HepG2 (cell line): ENCODE measurements at regions not wholly inside any gene's neighbourhood (a gene's known extent, or its start where the extent isn't known, plus 50 kb on each side); places are given as distances from the start of the nearest gene placed in this dataset.

Experiments
- ATAC-seq: fragments of 200-7000 bp; cut with Tn5 transposase; 3 replicates; pipeline ENCODE4 v1.9.1; 2020; ENCODE audit warnings: mild to moderate bottlenecking, moderate library complexity
- BruUV-seq: library from RNA; stranded (reverse); fragments of 400-500 nt; replicated peaks from 2 replicates; lab custom pipeline; 2021; lab: Mats Ljungman, UMichigan
- CTCF ChIA-PET: fragments of 300-600 bp; formaldehyde crosslinking; extraction: SDS; loops from one replicate; lab custom pipeline; 2021; ENCODE audit warnings: low total read pairs, inconsistent platforms, low intra/inter-chr PET ratio; lab: Yijun Ruan, JAX
- POLR2A ChIA-PET: fragments of 350-600 bp; sonication (Branson Sonifier 250); formaldehyde crosslinking; loops from one replicate; lab custom pipeline; 2020; ENCODE audit warnings: antibody characterized with exemption, inconsistent platforms; lab: Yijun Ruan, JAX
- DNase-seq: peaks from one replicate; pipeline ENCODE4 v3.0.0-alpha.2; 2015; ENCODE audit warnings: low spot score
- FAIRE-seq: peaks from 3 replicates; lab custom pipeline; 2011; peaks lifted over from hg19 to GRCh38; lab: Jason Lieb, UNC
- H2AFZ ChIP-seq: one replicate; pipeline ENCODE4 v1.6.1; 2011; ENCODE audit warnings: low read length, inconsistent platforms
- H3K27ac ChIP-seq: fragments of 300-600 bp; 3 replicates; pipeline ENCODE4 v1.8.0; 2011; ENCODE audit warnings: mixed run types, mild to moderate bottlenecking, mixed read lengths, low read length, inconsistent platforms; ENCODE audit not compliant: insufficient read depth; ENCODE audit errors: extremely low read length
- H3K27me3 ChIP-seq, 2 experiments: fragments of 200-600 bp in 1 of 2; 2 replicates in 1 of 2; 3 replicates in 1 of 2; pipeline versions ENCODE4 v1.6.0 to v1.8.0; 2011; ENCODE audit warnings: low read length in 2 of 2, mild to moderate bottlenecking in 2 of 2, moderate library complexity in 2 of 2, inconsistent platforms in 1 of 2; ENCODE audit not compliant: insufficient read depth in 2 of 2, control insufficient read depth in 1 of 2
- H3K36me3 ChIP-seq, 2 experiments: fragments of 200-600 bp in 1 of 2; replicated peaks in 1 of 2; 2 replicates in 1 of 2; 3 replicates in 1 of 2; pipeline versions ENCODE4 v1.5.1 to v1.8.0; 2011; ENCODE audit warnings: low read length in 2 of 2, inconsistent platforms in 1 of 2; ENCODE audit not compliant: insufficient read depth in 2 of 2, control insufficient read depth in 1 of 2
- H3K4me1 ChIP-seq: 2 replicates; pipeline ENCODE4 v1.5.1; 2012; ENCODE audit warnings: low read length, inconsistent platforms; ENCODE audit not compliant: insufficient read depth
- H3K4me2 ChIP-seq: 2 replicates; pipeline ENCODE4 v1.6.0; 2011; ENCODE audit warnings: low read depth, low read length, inconsistent platforms
- H3K4me3 ChIP-seq, 3 experiments: fragments of 200-600 bp in 1 of 3; sonication (generic), shearing (Covaris generic) in 1 of 3; replicated peaks in 1 of 3; 2 replicates each; pipeline ENCODE4 v1.5.1; 2011 to 2016; ENCODE audit warnings: low read length in 3 of 3, inconsistent platforms in 2 of 3, low read depth in 2 of 3, mild to moderate bottlenecking in 2 of 3, control low read depth in 1 of 3, mixed read lengths in 1 of 3; ENCODE audit not compliant: insufficient read depth in 1 of 3
- H3K79me2 ChIP-seq: one replicate; pipeline ENCODE4 v1.6.1; 2011; ENCODE audit warnings: low read length, inconsistent platforms; ENCODE audit not compliant: insufficient read depth
- H3K9ac ChIP-seq: 2 replicates; pipeline ENCODE4 v1.6.0; 2011; ENCODE audit warnings: mild to moderate bottlenecking, low read depth, low read length, inconsistent platforms; ENCODE audit not compliant: insufficient read depth
- H3K9me3 ChIP-seq: 2 replicates; pipeline ENCODE4 v1.5.1; 2012; ENCODE audit warnings: mild to moderate bottlenecking, low read length
- H4K20me1 ChIP-seq: 2 replicates; pipeline ENCODE4 v1.6.0; 2011; ENCODE audit warnings: inconsistent platforms, mild to moderate bottlenecking, low read length, moderate library complexity; ENCODE audit not compliant: insufficient read depth
- AGO1 ChIP-seq: fragments of 200-400 bp; formaldehyde crosslinking; IDR thresholded peaks from 2 replicates; pipeline ENCODE4 v1.6.1; 2017; ENCODE audit warnings: mild to moderate bottlenecking, low read depth, low read length, moderate library complexity; ENCODE audit not compliant: poor library complexity, severe bottlenecking
- EHMT2 ChIP-seq: fragments of 200-600 bp; sonication (generic); IDR thresholded peaks from 2 replicates; pipeline ENCODE4 v1.7.0; 2017; ENCODE audit warnings: antibody characterized with exemption, low read depth, low read length, borderline replicate concordance
- IRF2 ChIP-seq: IDR thresholded peaks from 2 replicates; pipeline ENCODE4 v1.6.1; 2018; ENCODE audit warnings: missing genetic modification reagents, missing compliant biosample characterization
- MAFF ChIP-seq: IDR thresholded peaks from 2 replicates; pipeline ENCODE4 v1.6.1; 2011; ENCODE audit warnings: low read depth, low read length, improper control_type of control experiment
- MAFK ChIP-seq, 2 experiments: IDR thresholded peaks in 1 of 2; conservative IDR thresholded peaks in 1 of 2; 2 replicates each; pipeline ENCODE4 v1.6.1; 2011; ENCODE audit warnings: improper control_type of control experiment in 2 of 2, low read length in 2 of 2
- MED13 ChIP-seq: sonication (generic); formaldehyde crosslinking; IDR thresholded peaks from 2 replicates; pipeline ENCODE4 v1.5.0; 2020; ENCODE audit warnings: missing genetic modification reagents
- NFE2 ChIP-seq: sonication (generic); formaldehyde crosslinking; IDR thresholded peaks from 2 replicates; pipeline ENCODE4 v1.4.0; 2020; ENCODE audit warnings: missing genetic modification reagents
- NFYB ChIP-seq: sonication (generic); formaldehyde crosslinking; IDR thresholded peaks from 2 replicates; pipeline ENCODE4 v1.4.0; 2020; ENCODE audit warnings: missing genetic modification reagents
- NR2C2 ChIP-seq: sonication (generic); formaldehyde crosslinking; IDR thresholded peaks from 2 replicates; pipeline ENCODE4 v1.4.0; 2020; ENCODE audit warnings: missing genetic modification reagents, mild to moderate bottlenecking, moderate library complexity, borderline replicate concordance
- REXO4 ChIP-seq: sonication (generic); formaldehyde crosslinking; IDR thresholded peaks from 2 replicates; pipeline ENCODE4 v1.8.0; 2022; ENCODE audit warnings: missing genetic modification reagents, mild to moderate bottlenecking, borderline replicate concordance
- ZFAT ChIP-seq: sonication (generic); formaldehyde crosslinking; conservative IDR thresholded peaks from 2 replicates; pipeline ENCODE4 v1.8.1; 2023; ENCODE audit warnings: missing genetic modification reagents, inconsistent platforms
- ZNF121 ChIP-seq: sonication (generic); formaldehyde crosslinking; IDR thresholded peaks from 2 replicates; pipeline ENCODE4 v1.5.0; 2020; ENCODE audit warnings: mild to moderate bottlenecking, missing genetic modification reagents
- ZNF761 ChIP-seq: sonication (generic); formaldehyde crosslinking; conservative IDR thresholded peaks from 2 replicates; pipeline ENCODE4 v1.4.0; 2020; ENCODE audit warnings: mild to moderate bottlenecking, missing genetic modification reagents
- ZNF776 ChIP-seq: sonication (generic); formaldehyde crosslinking; IDR thresholded peaks from 2 replicates; pipeline ENCODE4 v1.4.0; 2020; ENCODE audit warnings: mild to moderate bottlenecking, missing genetic modification reagents
- ZNF790 ChIP-seq: sonication (generic); formaldehyde crosslinking; IDR thresholded peaks from 2 replicates; pipeline ENCODE4 v1.8.0; 2022; ENCODE audit warnings: missing genetic modification reagents, mild to moderate bottlenecking, borderline replicate concordance
- WGBS: methylation state at CpG from one replicate; pipeline ENCODE4 v1.1.6; 2017; ENCODE audit warnings: low lambda C conversion rate; 5-methylcytosine and 5-hydroxymethylcytosine counted together
- in situ Hi-C: cut with HindIII; loops from 2 replicates; pipeline ENCODE4 v1.10.0; 2017; ENCODE audit warnings: low pct_unique_long_range_greater_than_20kb; ENCODE audit not compliant: extremely low pct_ligation_motif_present
- intact Hi-C: fragments of 100-400 bp; cut with micrococcal nuclease; formaldehyde crosslinking; loops from one replicate; pipeline ENCODE4 v1.10.0; 2022; ENCODE audit not compliant: unreplicated experiment
- TF ChIP-seq, protein P1 (sequence below): sonication (generic); formaldehyde crosslinking; conservative IDR thresholded peaks from 2 replicates; pipeline ENCODE4 v1.8.1; 2023; ENCODE audit warnings: missing genetic modification reagents

GRCh38 chr13:109983447-109983846 lies 197.1 kb upstream of the IRS2 start:
- WGBS: 26% methylated on average over 7 of the region's 7 CpGs
- ChIA-PET CTCF (no interaction called here), POLR2A (no interaction called here)
- Histone ChIP-seq H2AFZ (no peak overlapping the region), H3K9ac (no peak overlapping the region), H3K4me3 (no peak overlapping the region), H3K27ac (no peak overlapping the region), H4K20me1 (no peaks in the 10 kb centered on the region), H3K27me3 (no peaks in the 10 kb centered on the region; a peak in 1 of 5 replicates), H3K4me2 (no peak overlapping the region), H3K36me3 (no peaks in the 10 kb centered on the region)
- in situ Hi-C loops: no loop called here
- no TSS peak for BruUV-seq
- no peak for TF ChIP-seq ZNF121 (CRISPR knock-in tag)
- TF ChIP-seq IRF2 (CRISPR knock-in tag): no peak
- TF ChIP-seq AGO1: no peak
- TF ChIP-seq, protein P1, sequence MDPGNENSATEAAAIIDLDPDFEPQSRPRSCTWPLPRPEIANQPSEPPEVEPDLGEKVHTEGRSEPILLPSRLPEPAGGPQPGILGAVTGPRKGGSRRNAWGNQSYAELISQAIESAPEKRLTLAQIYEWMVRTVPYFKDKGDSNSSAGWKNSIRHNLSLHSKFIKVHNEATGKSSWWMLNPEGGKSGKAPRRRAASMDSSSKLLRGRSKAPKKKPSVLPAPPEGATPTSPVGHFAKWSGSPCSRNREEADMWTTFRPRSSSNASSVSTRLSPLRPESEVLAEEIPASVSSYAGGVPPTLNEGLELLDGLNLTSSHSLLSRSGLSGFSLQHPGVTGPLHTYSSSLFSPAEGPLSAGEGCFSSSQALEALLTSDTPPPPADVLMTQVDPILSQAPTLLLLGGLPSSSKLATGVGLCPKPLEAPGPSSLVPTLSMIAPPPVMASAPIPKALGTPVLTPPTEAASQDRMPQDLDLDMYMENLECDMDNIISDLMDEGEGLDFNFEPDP (CRISPR knock-in tag): no peak
- TF ChIP-seq, all 625 proteins: peak for 0
- no peaks in the 10 kb centered on the region for H3K4me1 ChIP-seq
- FAIRE-seq (no peak), DNase-seq (no peak), ATAC-seq (no peak)
- no peaks in the 10 kb centered on the region for H3K79me2 ChIP-seq
- no peaks in the 10 kb centered on the region for H3K9me3 ChIP-seq
- intact Hi-C loops: no loop called here

DNA sequence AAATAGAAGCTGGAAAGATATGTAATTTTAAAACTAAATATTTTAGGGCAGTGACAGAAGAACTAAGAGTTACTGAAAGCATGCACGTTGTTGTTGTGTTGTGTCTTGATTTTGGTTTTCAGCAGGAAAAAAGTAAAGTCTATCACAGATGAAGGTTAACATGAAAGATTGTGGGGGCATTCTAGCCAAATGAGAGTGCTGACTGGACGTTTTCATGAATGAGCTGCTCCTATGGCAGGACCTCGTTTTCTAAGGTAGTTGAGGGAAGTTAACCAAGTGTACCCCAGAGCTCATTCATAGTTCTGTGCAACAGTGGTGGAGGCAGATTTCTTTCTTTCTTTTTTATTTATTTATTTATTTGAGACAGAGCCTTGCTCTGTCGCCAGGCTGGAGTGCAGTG lies 194.6 kb upstream of the IRS2 start:
- ChIA-PET POLR2A (no interaction called here), CTCF (no interaction called here)
- no peak overlapping the region for H3K4me3 ChIP-seq
- no TSS peak for BruUV-seq
- WGBS: 20% methylated on average over 4 of the region's 4 CpGs
- no peak overlapping the region for H2AFZ ChIP-seq
- peaks cover 0 to 12% of the 10 kb centered on the region in 2 experiments; a peak in 3 of 5 replicates for H3K27me3 ChIP-seq
- no peaks in the 10 kb centered on the region for H3K79me2 ChIP-seq
- H3K4me1 ChIP-seq: no peaks in the 10 kb centered on the region
- in situ Hi-C loops (no loop called here), intact Hi-C loops (no loop called here)
- H3K27ac ChIP-seq: no peak overlapping the region
- no peak for TF ChIP-seq REXO4
- TF ChIP-seq EHMT2: no peak
- TF ChIP-seq NFYB (CRISPR knock-in tag): no peak
- TF ChIP-seq ZNF790 (CRISPR knock-in tag): no peak
- TF ChIP-seq ZNF761 (CRISPR knock-in tag): no peak
- no peak for TF ChIP-seq MED13
- no peak for TF ChIP-seq ZNF776 (CRISPR knock-in tag)
- TF ChIP-seq MAFF: peak; percentile 66
- no peak for TF ChIP-seq NFE2 (CRISPR knock-in tag)
- no peak for TF ChIP-seq NR2C2 (CRISPR knock-in tag)
- TF ChIP-seq ZFAT: no peak
- TF ChIP-seq MAFK (conservative IDR thresholded peaks at IDR 0.05 in 1 of 2, IDR thresholded peaks at IDR 0.05 in 1 of 2; ENCODE audit: low read length in 2 of 2): peak; percentile 68 to 82
- ATAC-seq (no peak), DNase-seq (no peak), FAIRE-seq (no peak)
- H3K4me2 ChIP-seq: no peak overlapping the region
- no peaks in the 10 kb centered on the region for H3K9me3 ChIP-seq
- no peak overlapping the region for H3K9ac ChIP-seq
- no peaks in the 10 kb centered on the region for H3K36me3 ChIP-seq
- H4K20me1 ChIP-seq: no peaks in the 10 kb centered on the region
